HG03196 (cell line): ENCODE measurements at regions not wholly inside any gene's neighbourhood (a gene's known extent, or its start where the extent isn't known, plus 50 kb on each side); places are given as distances from the start of the nearest gene placed in this dataset.
"Not testable (repeated sequence)": the region's sequence is repeated elsewhere in the genome, so short reads cannot be mapped to it uniquely, and the experiment has no call there.

ENCODE experiments used
- ATAC-seq: cut with Tn5 transposase; IDR thresholded peaks from one replicate; pipeline ENCODE4 v1.9.1; 2021; ENCODE audit not compliant: unreplicated experiment

DNA sequence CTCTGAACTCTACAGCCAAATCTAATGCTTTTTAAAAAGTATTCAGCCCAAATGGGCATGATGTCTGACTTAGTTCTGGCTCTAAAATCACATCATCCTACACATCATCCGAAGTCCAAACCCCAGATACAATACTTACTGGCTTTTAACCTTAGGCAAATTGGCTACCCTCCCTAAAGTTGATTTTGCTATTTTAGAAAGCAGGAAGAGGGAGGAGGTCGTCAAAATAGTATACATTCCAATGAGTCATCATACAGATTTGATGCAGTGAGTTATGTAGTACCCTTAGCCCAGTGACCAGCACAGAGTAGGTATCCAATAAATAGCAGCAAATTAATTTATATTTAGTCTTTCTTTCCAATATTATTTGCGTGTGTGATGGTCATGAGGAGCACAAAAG, 582.0 kb upstream of the TUSC1 start:
- no peak for ATAC-seq

DNA sequence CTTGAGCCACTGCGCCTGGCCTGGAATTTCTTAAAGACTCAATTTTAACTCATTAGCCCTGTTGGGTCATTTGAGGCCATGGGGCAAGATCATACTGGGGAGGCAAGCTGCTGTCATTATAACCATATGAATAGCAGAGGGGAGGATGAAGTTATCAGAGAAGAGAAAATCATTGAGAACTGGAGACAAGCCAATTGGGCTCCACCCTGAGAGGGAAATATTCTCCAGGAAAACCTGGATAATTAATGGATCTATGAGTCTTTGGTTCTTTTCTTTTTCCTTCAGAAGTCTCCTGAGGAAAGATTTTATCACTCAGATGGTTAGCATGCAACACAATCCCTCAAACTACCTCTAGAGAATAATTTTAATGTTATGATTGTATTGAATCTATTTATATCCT, 569.6 kb upstream of the TUSC1 start:
- no peak for ATAC-seq

- ATAC-seq, result no peak
Observed at GRCh38 chr9:26244661-26245451, 566.6 kb upstream of the TUSC1 start.

GRCh38 chr9:26243726-26244125, 565.5 kb upstream of the TUSC1 start:
- no peak for ATAC-seq

DNA sequence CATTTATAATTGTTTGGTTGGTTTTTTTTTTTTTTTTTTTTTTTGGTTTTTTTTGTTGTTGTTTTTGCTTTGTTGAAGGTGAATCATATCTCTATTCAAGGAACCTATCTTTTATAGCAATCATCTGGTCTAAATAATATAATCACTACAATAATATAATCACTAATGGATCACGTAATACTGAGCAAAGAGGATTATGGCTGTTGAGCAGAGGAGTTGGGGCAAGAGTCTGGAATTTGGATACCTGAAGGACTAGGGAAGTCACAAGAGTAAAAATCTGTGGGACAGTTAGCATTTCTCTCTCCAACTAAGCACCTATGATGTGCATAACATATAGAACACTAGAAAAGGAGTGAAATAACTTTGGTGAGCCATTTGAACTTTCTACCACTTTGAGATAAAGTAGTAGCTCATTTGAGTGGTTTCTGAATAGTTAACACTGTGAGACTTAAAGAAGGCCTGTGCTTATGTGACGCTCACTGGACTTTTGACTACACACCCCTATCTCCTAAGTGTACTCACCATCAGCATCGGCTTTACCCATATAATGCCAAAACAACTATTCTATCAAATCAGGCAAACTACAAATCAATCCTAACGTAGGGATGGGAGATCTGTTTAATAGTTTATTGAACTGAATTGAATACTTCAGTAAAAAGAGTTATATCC, 564.9 kb upstream of the TUSC1 start:
- ATAC-seq, result no peak

DNA sequence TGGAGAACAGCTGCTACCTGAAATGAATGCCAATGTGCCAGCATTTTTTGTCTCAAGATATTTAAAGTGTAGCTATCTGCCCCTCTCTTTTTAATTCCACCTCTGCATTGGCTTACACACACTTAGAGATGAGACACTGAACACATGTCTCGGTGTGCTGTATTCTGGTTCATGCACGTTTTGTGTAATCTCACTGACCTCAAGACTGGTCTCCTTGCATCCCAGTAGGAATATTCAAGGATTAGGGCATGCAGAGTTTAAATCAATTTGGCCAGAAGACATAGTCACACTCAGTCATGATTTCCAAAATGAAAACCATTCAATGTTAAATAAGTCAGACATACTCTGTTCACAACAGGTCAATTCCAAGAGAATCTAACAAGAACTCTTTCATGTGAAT, 561.8 kb upstream of the TUSC1 start:
- no peak for ATAC-seq

GRCh38 chr9:26237256-26237655, 559.0 kb upstream of the TUSC1 start:
- no peak for ATAC-seq

- no peak for ATAC-seq
Observed at GRCh38 chr9:26234865-26235264, 556.6 kb upstream of the TUSC1 start.

- no peak for ATAC-seq
Observed at GRCh38 chr9:26231391-26231790, 553.1 kb upstream of the TUSC1 start.

- no peak for ATAC-seq
Observed at GRCh38 chr9:26229324-26230054, 551.2 kb upstream of the TUSC1 start.

GRCh38 chr9:26228273-26228672, 550.0 kb upstream of the TUSC1 start:
- no peak for ATAC-seq

DNA sequence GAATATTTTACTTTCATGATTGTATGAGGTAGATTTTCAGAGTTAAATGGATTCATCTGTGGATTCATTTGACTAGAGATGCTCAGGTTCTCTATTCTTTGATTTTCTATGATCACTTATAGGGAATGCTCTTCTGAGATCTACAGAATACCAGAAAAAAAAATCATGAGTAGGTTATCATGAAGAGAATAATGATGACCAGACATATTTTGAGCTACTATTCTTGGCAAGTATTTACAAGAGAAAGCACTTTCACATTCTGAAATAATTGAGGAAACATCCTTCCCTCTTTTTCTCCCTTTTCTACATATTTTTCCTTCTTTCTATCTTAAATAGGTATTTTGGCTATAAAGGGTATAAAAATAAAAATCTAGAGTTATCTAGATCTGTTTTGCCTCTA, 543.0 kb upstream of the TUSC1 start:
- ATAC-seq, result no peak

DNA sequence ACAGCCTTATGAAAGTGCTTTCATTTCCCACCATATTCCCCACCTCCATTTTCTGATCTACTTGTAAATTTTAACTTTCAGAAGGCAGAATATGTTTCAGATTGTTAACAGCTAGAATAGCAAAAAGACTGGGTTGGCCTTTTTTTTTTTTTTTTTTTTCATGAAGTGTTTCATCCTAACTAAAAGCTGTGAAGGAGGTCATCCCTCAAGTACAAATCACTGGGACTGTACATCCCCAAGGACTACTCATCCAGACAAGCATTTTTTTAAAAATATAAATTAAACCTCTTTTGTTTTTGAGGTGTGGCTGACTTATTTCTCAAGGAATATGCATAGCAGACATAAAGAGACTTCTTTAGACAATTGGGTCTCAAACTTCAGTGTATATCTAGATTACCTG, 542.1 kb upstream of the TUSC1 start:
- ATAC-seq, result no peak

GRCh38 chr9:26219961-26220360, 541.7 kb upstream of the TUSC1 start:
- ATAC-seq, result no peak

DNA sequence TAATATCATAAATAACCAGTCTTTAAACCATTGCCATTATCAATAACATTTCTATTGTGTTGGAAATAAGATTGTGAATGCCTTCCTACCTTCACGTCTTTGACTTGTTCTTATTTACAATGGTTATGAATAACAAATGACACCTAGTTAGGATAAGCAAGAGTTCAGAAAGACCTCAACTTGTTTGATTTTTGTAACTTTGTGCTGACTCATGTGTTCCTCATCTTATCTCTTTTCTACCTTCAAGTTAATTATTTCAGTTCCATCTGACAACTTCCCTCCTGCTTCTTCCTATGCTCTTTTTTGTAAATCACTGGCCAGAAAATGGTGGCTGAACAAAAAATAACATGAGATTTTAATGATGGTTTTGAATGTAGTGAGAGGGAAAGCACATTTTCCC, 538.5 kb upstream of the TUSC1 start:
- ATAC-seq, result no peak

GRCh38 chr9:26214713-26215444, 536.6 kb upstream of the TUSC1 start:
- not testable (repeated sequence) for ATAC-seq

- no peak for ATAC-seq
Observed at GRCh38 chr9:26210338-26210851, 532.2 kb upstream of the TUSC1 start.

DNA sequence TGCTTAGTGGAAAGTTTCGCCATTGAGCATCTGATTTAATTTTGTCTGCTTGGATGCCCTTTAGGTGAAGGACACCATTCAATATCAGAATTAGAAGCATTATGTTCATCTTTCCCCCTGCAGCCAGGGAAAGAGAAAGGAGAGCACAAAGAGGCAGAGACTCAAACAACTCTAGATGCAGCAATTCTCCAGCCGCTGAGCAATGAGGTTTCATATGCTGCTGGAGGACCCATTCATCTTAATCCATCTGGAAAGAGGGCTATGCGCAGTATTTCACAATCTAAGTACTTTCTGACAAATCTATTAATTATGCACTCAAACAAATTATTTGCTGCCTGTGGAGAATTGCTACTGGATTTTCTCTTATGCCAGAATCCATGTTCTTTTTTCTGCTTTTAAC, 527.0 kb upstream of the TUSC1 start:
- ATAC-seq, result no peak

DNA sequence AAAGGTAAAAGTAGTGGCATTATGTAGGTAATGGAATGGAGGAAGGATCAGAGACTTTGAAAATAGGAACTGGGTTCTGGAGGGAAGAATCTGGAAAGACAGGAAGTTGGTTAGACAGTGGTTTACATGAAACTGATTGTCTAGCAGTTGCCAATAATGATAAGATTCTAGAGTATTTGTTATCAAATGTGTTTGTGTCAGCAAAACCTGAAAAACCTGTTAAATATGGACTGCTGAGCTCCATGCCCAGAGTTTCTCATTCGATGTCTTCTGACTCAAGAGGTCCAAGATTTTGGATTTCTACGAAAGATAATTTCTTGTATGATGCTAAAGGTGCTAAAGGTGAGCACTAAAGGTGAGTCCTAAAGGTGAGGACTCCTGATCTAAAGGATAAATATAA, 515.0 kb upstream of the TUSC1 start:
- ATAC-seq, result no peak

DNA sequence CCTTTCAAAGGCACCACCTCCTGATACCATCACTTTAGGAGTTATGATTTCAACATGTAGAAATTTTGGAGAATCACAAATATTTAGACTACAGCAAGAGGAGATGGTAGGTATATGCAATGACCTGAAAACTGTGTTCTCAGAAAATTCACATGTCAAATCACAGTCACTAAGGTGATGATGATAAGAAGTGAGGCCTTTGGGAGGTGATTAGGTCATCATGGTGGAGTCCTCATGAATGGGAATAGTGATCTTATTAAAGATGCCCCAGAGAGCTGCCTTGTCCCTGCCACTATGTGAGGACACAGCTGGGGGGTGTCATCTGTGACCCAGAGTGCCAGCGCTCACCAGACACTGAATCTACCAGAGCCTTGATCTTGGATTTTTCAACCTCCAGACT, 513.5 kb upstream of the TUSC1 start:
- no peak for ATAC-seq

DNA sequence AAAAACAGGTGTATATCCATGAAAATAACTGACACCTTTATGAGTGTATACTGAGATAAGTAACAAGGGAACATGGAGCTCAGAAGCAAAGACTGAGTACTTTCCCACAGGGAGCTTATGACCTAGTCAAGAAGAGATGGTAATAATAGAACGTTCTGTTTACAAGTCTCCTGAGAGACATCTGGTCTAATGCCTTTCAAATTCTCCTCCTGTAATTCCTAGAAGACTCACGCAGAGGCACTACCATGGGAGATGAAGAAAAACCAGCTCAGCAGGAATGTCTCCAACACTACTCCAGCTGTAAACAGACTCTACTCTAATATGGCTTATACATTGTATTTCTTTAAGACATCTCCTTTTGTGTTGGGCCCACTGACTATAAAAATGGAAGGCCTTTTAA, 503.6 kb upstream of the TUSC1 start:
- no peak for ATAC-seq
